Brain microvascular endothelial cell (primary cell): ENCODE measurements at regions not wholly inside any gene's neighbourhood (a gene's known extent, or its start where the extent isn't known, plus 50 kb on each side); places are given as distances from the start of the nearest gene placed in this dataset.

Experiments
- DNase-seq: peaks from one replicate; pipeline ENCODE4 v3.0.0-alpha.2; 2020
- H3K27ac ChIP-seq: fragments of 250-450 bp; sonication (Bioruptor Pico); 2 replicates; pipeline ENCODE4 v1.5.1; 2020; ENCODE audit warnings: mild to moderate bottlenecking, moderate library complexity
- H3K27me3 ChIP-seq: fragments of 250-450 bp; sonication (Bioruptor Pico); replicated peaks from 2 replicates; pipeline ENCODE4 v1.5.1; 2020; ENCODE audit warnings: mild to moderate bottlenecking
- H3K36me3 ChIP-seq: fragments of 250-450 bp; sonication (Bioruptor Pico); replicated peaks from 2 replicates; pipeline ENCODE4 v1.5.1; 2020; ENCODE audit warnings: mild to moderate bottlenecking
- H3K4me3 ChIP-seq: 2 replicates; pipeline ENCODE4 v1.5.1; 2011; ENCODE audit warnings: low read depth, mild to moderate bottlenecking, control low read depth, low read length, moderate library complexity
- in situ Hi-C: cut with HindIII; loops from 2 replicates; pipeline ENCODE4 v1.10.0; 2017; ENCODE audit warnings: low sequenced_read_pairs, low pct_ligation_motif_present
- TF ChIP-seq, protein P1 (sequence below): IDR thresholded peaks from 2 replicates; pipeline ENCODE4 v1.5.1; 2011; ENCODE audit warnings: low read depth, mild to moderate bottlenecking, moderate library complexity, low read length, control low read depth, inconsistent platforms; ENCODE audit errors: missing control alignments

DNA sequence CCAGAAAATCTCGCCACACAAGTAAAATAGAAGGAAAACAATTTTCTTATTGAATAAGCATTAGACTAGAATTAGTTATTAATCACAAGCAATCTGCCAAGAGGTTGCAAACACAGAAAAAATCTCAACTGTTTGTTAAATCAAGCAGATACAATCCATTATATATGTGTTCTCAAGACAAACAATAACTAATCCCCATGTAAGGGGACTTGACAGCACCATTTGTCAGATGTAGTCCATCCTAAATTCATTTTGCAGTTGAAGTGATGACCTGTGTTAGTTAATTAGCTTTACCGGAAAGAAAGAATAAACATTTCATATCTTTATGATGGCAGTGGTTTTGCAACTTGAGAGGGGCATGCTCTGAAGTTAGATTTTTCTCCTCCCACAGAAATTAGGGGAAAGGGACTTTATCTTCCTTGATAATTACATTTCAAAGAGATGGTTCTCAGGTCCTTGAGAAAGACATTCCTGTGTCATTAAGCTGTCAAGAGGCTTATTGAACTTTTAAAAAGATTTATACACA is 1588.0 kb downstream of the GRIK2 start:
- in situ Hi-C loops, result no loop called here
- Histone ChIP-seq H3K36me3 (no peaks in the 10 kb centered on the region), H3K4me3 (no peak overlapping the region), H3K27ac (no peak overlapping the region), H3K27me3 (no peaks in the 10 kb centered on the region)
- no peak for DNase-seq
- TF ChIP-seq, protein P1, sequence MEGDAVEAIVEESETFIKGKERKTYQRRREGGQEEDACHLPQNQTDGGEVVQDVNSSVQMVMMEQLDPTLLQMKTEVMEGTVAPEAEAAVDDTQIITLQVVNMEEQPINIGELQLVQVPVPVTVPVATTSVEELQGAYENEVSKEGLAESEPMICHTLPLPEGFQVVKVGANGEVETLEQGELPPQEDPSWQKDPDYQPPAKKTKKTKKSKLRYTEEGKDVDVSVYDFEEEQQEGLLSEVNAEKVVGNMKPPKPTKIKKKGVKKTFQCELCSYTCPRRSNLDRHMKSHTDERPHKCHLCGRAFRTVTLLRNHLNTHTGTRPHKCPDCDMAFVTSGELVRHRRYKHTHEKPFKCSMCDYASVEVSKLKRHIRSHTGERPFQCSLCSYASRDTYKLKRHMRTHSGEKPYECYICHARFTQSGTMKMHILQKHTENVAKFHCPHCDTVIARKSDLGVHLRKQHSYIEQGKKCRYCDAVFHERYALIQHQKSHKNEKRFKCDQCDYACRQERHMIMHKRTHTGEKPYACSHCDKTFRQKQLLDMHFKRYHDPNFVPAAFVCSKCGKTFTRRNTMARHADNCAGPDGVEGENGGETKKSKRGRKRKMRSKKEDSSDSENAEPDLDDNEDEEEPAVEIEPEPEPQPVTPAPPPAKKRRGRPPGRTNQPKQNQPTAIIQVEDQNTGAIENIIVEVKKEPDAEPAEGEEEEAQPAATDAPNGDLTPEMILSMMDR, result no peak

DNA sequence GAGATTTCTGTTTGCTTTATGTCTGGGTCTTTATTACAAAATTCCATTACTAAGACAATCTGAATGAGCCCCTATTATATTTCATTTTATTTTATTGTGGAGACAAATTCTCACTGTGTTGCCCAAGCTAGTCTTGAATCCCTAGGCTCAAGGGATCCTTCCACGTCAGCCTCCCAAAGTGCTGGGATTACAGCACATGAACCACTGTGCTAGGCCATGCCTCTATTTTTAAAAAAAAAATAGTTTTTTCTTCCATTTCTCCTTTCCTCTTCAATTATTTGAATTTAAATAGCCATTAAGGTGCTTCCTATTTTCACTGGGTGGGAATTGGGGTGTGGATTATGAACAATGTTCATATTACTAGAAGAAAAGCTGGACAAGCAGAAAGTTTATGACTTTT is 1587.4 kb downstream of the GRIK2 start:
- in situ Hi-C loops, result no loop called here
- TF ChIP-seq, protein P1, result no peak
- Histone ChIP-seq H3K4me3 (no peak overlapping the region), H3K27me3 (no peaks in the 10 kb centered on the region), H3K36me3 (no peaks in the 10 kb centered on the region), H3K27ac (no peak overlapping the region)
- no peak for DNase-seq

DNA sequence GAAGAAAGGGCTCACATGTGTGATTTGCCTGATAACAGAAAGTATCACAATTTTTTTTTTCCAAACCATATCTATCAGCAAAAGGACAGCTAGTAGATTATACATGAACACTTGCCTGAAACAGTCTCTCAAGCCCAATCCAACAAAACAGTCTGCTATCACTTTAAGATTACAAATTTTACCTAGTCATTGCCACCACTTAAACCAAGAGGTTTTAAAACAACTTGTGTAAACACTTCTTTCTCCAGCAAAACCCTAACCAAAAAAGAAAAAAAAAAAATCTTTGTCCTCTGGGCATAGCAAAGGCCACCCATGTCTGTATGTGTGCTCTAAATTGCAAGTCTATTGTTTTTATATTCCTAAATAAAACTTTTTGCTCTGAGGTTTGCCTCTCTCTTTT is 1568.4 kb downstream of the GRIK2 start:
- in situ Hi-C loops, result no loop called here
- no peak for DNase-seq
- no peaks in the 10 kb centered on the region for H3K36me3 ChIP-seq
- no peak overlapping the region for H3K4me3 ChIP-seq
- no peak overlapping the region for H3K27ac ChIP-seq
- H3K27me3 ChIP-seq, result no peaks in the 10 kb centered on the region
- TF ChIP-seq, protein P1, result no peak

DNA sequence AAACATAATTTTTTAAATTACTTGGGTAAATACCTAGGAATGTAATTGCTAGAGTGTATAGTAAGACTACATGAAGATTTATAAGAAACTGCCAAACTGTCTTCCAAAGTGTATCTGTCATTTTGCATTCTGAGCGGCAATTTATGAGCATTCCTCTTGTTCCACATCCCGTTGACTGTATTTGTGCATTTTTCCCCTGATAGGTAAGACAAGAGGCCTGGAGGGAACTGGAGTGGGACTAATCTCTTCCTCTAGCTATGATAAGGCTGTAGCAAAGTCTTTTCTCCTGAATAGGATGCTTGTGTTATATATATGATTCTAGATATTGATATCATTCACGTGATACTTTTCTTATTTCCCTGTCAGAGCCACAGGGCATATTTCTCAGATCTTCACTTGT is 1557.5 kb downstream of the GRIK2 start:
- TF ChIP-seq, protein P1, result no peak
- H3K4me3 ChIP-seq, result no peak overlapping the region
- no peak for DNase-seq
- no peaks in the 10 kb centered on the region for H3K36me3 ChIP-seq
- no peak overlapping the region for H3K27ac ChIP-seq
- in situ Hi-C loops, result no loop called here
- H3K27me3 ChIP-seq, result no peaks in the 10 kb centered on the region

DNA sequence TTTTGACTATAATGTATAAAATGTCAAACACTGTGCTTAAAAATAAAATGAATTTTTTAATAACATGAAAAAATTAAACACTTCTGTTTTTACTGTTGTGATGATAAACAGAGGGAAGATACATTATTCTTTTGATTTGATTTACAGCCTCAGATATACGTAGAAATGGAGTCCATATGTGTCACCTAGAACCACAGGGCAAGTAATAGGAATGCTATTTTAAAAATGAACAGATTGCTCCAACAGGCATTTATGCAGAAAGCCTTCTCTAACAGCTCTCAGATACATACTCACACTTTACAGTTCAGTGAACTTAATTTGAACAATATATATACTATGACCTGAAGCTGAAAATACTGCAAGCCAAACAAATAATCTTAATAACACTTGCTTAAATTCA is 1551.0 kb downstream of the GRIK2 start:
- Histone ChIP-seq H3K27ac (no peak overlapping the region), H3K4me3 (no peak overlapping the region), H3K36me3 (no peaks in the 10 kb centered on the region), H3K27me3 (no peaks in the 10 kb centered on the region)
- TF ChIP-seq, protein P1, result no peak
- in situ Hi-C loops, result no loop called here
- DNase-seq, result no peak

DNA sequence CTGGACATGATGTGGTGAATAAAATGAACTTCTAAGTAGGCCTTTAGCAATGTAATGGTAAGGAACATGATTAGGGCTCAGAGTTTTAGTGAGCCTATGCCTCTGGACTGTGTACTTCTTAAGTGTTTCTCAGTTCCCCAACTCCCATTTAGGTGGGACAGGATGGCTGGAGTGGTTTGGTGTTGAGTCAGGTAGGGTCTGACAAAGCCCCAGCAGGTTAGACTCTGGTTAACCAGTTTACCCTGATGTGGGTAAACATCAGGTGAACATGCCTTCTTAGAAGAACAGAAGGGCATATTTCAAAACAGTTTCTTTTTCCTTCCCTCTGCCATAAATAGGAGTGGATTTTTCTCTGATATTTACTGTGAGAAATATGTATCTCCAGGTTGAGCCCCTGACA is 1548.7 kb downstream of the GRIK2 start:
- in situ Hi-C loops, result no loop called here
- TF ChIP-seq, protein P1, result no peak
- H3K27me3 ChIP-seq, result no peaks in the 10 kb centered on the region
- H3K27ac ChIP-seq, result no peak overlapping the region
- H3K4me3 ChIP-seq, result no peak overlapping the region
- no peaks in the 10 kb centered on the region for H3K36me3 ChIP-seq
- DNase-seq, result no peak
